Nephron (organoid): ENCODE measurements at regions not wholly inside any gene's neighbourhood (a gene's known extent, or its start where the extent isn't known, plus 50 kb on each side); places are given as distances from the start of the nearest gene placed in this dataset.

ENCODE experiments used
- H3K27ac Mint-ChIP-seq, 3 experiments: 2 replicates each; pipeline ENCODE4 v1.8.0; 2020; ENCODE audit warnings: mixed read lengths in 3 of 3, mild to moderate bottlenecking in 2 of 3, moderate library complexity in 1 of 3
- H3K27me3 Mint-ChIP-seq: 2 replicates; pipeline ENCODE4 v1.8.0; 2021; ENCODE audit warnings: low read depth, mild to moderate bottlenecking, moderate library complexity, mixed read lengths
- H3K36me3 Mint-ChIP-seq: 2 replicates; pipeline ENCODE4 v1.8.0; 2020; ENCODE audit warnings: low read depth, mixed read lengths
- H3K4me1 Mint-ChIP-seq: 2 replicates; pipeline ENCODE4 v1.8.0; 2020; ENCODE audit warnings: mixed read lengths
- H3K4me3 Mint-ChIP-seq, 3 experiments: 2 replicates each; pipeline ENCODE4 v1.8.0; 2020; ENCODE audit warnings: mild to moderate bottlenecking in 3 of 3, mixed read lengths in 3 of 3, moderate library complexity in 2 of 3
- H3K9me3 Mint-ChIP-seq: 2 replicates; pipeline ENCODE4 v1.8.0; 2020; ENCODE audit warnings: mixed read lengths
- CTCF ChIP-seq, 3 experiments: fragments of 200-600 bp; sonication (generic); IDR thresholded peaks; one replicate each; pipeline ENCODE4 v1.5.0; 2021; ENCODE audit warnings: antibody characterized with exemption in 3 of 3; ENCODE audit not compliant: unreplicated experiment in 3 of 3

GRCh38 chr14:28088125-28088524 lies 678.5 kb upstream of the FOXG1 start:
- Mint-ChIP-seq H3K36me3 (no peaks in the 10 kb centered on the region), H3K4me1 (no peaks in the 10 kb centered on the region), H3K9me3 (no peaks in the 10 kb centered on the region), H3K27me3 (no peaks in the 10 kb centered on the region), H3K27ac (no peak overlapping the region), H3K4me3 (no peak overlapping the region)
- TF ChIP-seq CTCF (IDR thresholded peaks at IDR 0.05; ENCODE audit: unreplicated experiment in 3 of 3) = no peak

- H3K4me1 Mint-ChIP-seq = no peaks in the 10 kb centered on the region
- no peaks in the 10 kb centered on the region for H3K27me3 Mint-ChIP-seq
- no peak for TF ChIP-seq CTCF (IDR thresholded peaks at IDR 0.05; ENCODE audit: unreplicated experiment in 3 of 3)
- H3K36me3 Mint-ChIP-seq = no peaks in the 10 kb centered on the region
- no peaks in the 10 kb centered on the region for H3K9me3 Mint-ChIP-seq
- no peak overlapping the region for H3K4me3 Mint-ChIP-seq
- H3K27ac Mint-ChIP-seq = no peak overlapping the region
Observed at GRCh38 chr14:28097585-28097984, 669.0 kb upstream of the FOXG1 start.

- no peak for TF ChIP-seq CTCF (IDR thresholded peaks at IDR 0.05; ENCODE audit: unreplicated experiment in 3 of 3)
Observed at GRCh38 chr14:28098856-28099255, 667.7 kb upstream of the FOXG1 start.

GRCh38 chr14:28102001-28102400 lies 664.6 kb upstream of the FOXG1 start:
- Mint-ChIP-seq H3K4me1 (no peaks in the 10 kb centered on the region), H3K27ac (no peak overlapping the region), H3K9me3 (no peaks in the 10 kb centered on the region), H3K27me3 (no peaks in the 10 kb centered on the region), H3K36me3 (no peaks in the 10 kb centered on the region), H3K4me3 (no peak overlapping the region)
- TF ChIP-seq CTCF (IDR thresholded peaks at IDR 0.05; ENCODE audit: unreplicated experiment in 3 of 3) = no peak

More at GRCh38 chr14:28098856-28099255, 667.7 kb upstream of the FOXG1 start:
- H3K36me3 Mint-ChIP-seq = no peaks in the 10 kb centered on the region
- no peaks in the 10 kb centered on the region for H3K4me1 Mint-ChIP-seq
- no peak overlapping the region for H3K27ac Mint-ChIP-seq
- H3K4me3 Mint-ChIP-seq = no peak overlapping the region
- H3K9me3 Mint-ChIP-seq = no peaks in the 10 kb centered on the region
- no peaks in the 10 kb centered on the region for H3K27me3 Mint-ChIP-seq

- no peak for TF ChIP-seq CTCF (IDR thresholded peaks at IDR 0.05; ENCODE audit: unreplicated experiment in 3 of 3)
- H3K27ac Mint-ChIP-seq = no peak overlapping the region
- H3K9me3 Mint-ChIP-seq = no peaks in the 10 kb centered on the region
- H3K36me3 Mint-ChIP-seq = no peaks in the 10 kb centered on the region
- no peaks in the 10 kb centered on the region for H3K27me3 Mint-ChIP-seq
- no peaks in the 10 kb centered on the region for H3K4me1 Mint-ChIP-seq
- H3K4me3 Mint-ChIP-seq = no peak overlapping the region
Observed at GRCh38 chr14:28102814-28103213, 663.8 kb upstream of the FOXG1 start.

GRCh38 chr14:28113311-28113710 lies 653.3 kb upstream of the FOXG1 start:
- Mint-ChIP-seq H3K36me3 (no peaks in the 10 kb centered on the region), H3K4me1 (no peaks in the 10 kb centered on the region), H3K27me3 (no peaks in the 10 kb centered on the region), H3K9me3 (no peaks in the 10 kb centered on the region), H3K4me3 (no peak overlapping the region), H3K27ac (no peak overlapping the region)
- TF ChIP-seq CTCF (IDR thresholded peaks at IDR 0.05; ENCODE audit: unreplicated experiment in 3 of 3) = no peak
